Hepatocyte (in vitro differentiated cells): ENCODE measurements at regions not wholly inside any gene's neighbourhood (a gene's known extent, or its start where the extent isn't known, plus 50 kb on each side); places are given as distances from the start of the nearest gene placed in this dataset.

ENCODE experiments used
- DNase-seq: peaks from one replicate; pipeline ENCODE4 v3.0.0-alpha.2; 2016; ENCODE audit warnings: low spot score
- H2AFZ ChIP-seq: fragments of 200-600 bp; sonication (generic); 2 replicates; pipeline ENCODE4 v1.6.0; 2016; ENCODE audit warnings: antibody characterized with exemption, mild to moderate bottlenecking
- H3K27ac ChIP-seq: fragments of 200-600 bp; sonication (generic); 2 replicates; pipeline ENCODE4 v1.5.1; 2016; ENCODE audit warnings: mild to moderate bottlenecking
- H3K27me3 ChIP-seq: fragments of 200-600 bp; sonication (generic); 2 replicates; pipeline ENCODE4 v1.6.1; 2016
- H3K36me3 ChIP-seq: fragments of 200-600 bp; sonication (generic); replicated peaks from 2 replicates; pipeline ENCODE4 v1.5.1; 2016; ENCODE audit warnings: low read depth; ENCODE audit not compliant: insufficient read depth
- H3K4me1 ChIP-seq: fragments of 200-600 bp; sonication (generic); 2 replicates; pipeline ENCODE4 v1.5.1; 2016; ENCODE audit warnings: mild to moderate bottlenecking, moderate library complexity; ENCODE audit not compliant: insufficient read depth
- H3K4me2 ChIP-seq: fragments of 200-600 bp; sonication (generic); 2 replicates; pipeline ENCODE4 v1.6.0; 2016
- H3K4me3 ChIP-seq: fragments of 200-600 bp; sonication (generic); 2 replicates; pipeline ENCODE4 v1.5.1; 2016; ENCODE audit warnings: mild to moderate bottlenecking
- H3K79me2 ChIP-seq: fragments of 200-600 bp; sonication (generic); 2 replicates; pipeline ENCODE4 v1.6.0; 2017; ENCODE audit warnings: mild to moderate bottlenecking
- H3K9me2 ChIP-seq: fragments of 200-600 bp; sonication (generic); replicated peaks from 2 replicates; pipeline ENCODE4 v1.6.0; 2017; ENCODE audit warnings: mild to moderate bottlenecking; ENCODE audit not compliant: insufficient read depth
- H3K9me3 ChIP-seq: fragments of 200-600 bp; sonication (generic); 2 replicates; pipeline ENCODE4 v1.5.1; 2016; ENCODE audit warnings: low read depth, mild to moderate bottlenecking
- H4K20me1 ChIP-seq: fragments of 200-600 bp; sonication (generic); 2 replicates; pipeline ENCODE4 v1.6.0; 2016; ENCODE audit warnings: mild to moderate bottlenecking; ENCODE audit not compliant: insufficient read depth, poor library complexity, severe bottlenecking
- CTCF ChIP-seq: fragments of 200-600 bp; sonication (generic); IDR thresholded peaks from 2 replicates; pipeline ENCODE4 v1.5.1; 2016; ENCODE audit warnings: antibody characterized with exemption, mild to moderate bottlenecking; ENCODE audit not compliant: poor library complexity
- EZH2 ChIP-seq: fragments of 200-600 bp; sonication (generic); IDR thresholded peaks from 2 replicates; pipeline ENCODE4 v1.6.1; 2016; ENCODE audit warnings: antibody characterized with exemption, mild to moderate bottlenecking, borderline replicate concordance
- EZH2phosphoT487 ChIP-seq: fragments of 200-600 bp; sonication (generic); IDR thresholded peaks from one replicate; pipeline ENCODE4 v1.6.1; 2018; ENCODE audit warnings: antibody characterized with exemption, mild to moderate bottlenecking, low read depth, moderate library complexity; ENCODE audit not compliant: unreplicated experiment, severe bottlenecking
- WGBS: methylation state at CpG from one replicate; pipeline ENCODE4 v1.1.6; 2016; ENCODE audit warnings: low lambda C conversion rate; ENCODE audit errors: missing lambda C conversion rate; 5-methylcytosine and 5-hydroxymethylcytosine counted together

GRCh38 chr5:92003806-92004205 is 620.7 kb upstream of the ARRDC3 start:
- 42% methylated on average over 5 of the region's 5 CpGs for WGBS
- no peak overlapping the region for H3K4me3 ChIP-seq
- no peaks in the 10 kb centered on the region for H3K4me1 ChIP-seq
- no peak overlapping the region for H3K4me2 ChIP-seq
- H2AFZ ChIP-seq, result no peak overlapping the region
- no peak for DNase-seq
- H3K27ac ChIP-seq, result no peak overlapping the region
- no peaks in the 10 kb centered on the region for H4K20me1 ChIP-seq
- H3K9me3 ChIP-seq, result no peaks in the 10 kb centered on the region
- no peaks in the 10 kb centered on the region for H3K9me2 ChIP-seq
- H3K27me3 ChIP-seq, result no peaks in the 10 kb centered on the region
- TF ChIP-seq EZH2, result no peak
- TF ChIP-seq EZH2phosphoT487, result no peak
- no peak for TF ChIP-seq CTCF
- H3K36me3 ChIP-seq, result no peaks in the 10 kb centered on the region
- H3K79me2 ChIP-seq, result no peaks in the 10 kb centered on the region

DNA sequence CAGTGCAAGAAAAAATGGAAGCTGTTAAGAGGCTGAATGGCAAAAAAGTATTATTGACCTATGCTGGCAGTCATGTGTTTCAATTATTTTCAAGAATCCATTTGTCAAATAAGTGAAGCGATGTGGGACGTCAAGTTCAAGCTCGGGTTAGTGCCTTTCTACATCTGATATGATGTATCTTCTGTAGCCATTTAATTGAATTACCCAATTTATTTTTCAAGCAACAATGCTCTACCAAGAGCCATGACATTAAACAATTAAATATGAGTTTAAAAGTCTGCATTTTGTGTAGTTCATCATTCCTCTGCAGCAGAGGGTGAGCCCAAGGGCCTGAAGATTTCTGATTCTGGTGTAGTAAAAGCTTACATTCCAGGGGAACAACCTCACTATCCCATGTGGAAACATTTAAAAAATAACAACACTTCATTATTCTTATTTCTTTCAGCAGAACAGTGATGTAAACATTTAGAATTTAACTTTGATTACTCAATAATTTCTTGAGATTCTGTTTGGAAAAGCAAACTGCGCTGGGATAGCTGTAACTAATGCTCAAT is 619.7 kb upstream of the ARRDC3 start:
- Histone ChIP-seq H3K79me2 (no peaks in the 10 kb centered on the region), H2AFZ (no peak overlapping the region), H3K4me3 (no peak overlapping the region), H3K27me3 (no peaks in the 10 kb centered on the region), H3K4me2 (no peak overlapping the region), H4K20me1 (no peaks in the 10 kb centered on the region), H3K9me2 (no peaks in the 10 kb centered on the region), H3K27ac (no peak overlapping the region), H3K9me3 (no peaks in the 10 kb centered on the region), H3K36me3 (no peaks in the 10 kb centered on the region), H3K4me1 (no peaks in the 10 kb centered on the region)
- DNase-seq, result no peak
- TF ChIP-seq CTCF, result no peak
- TF ChIP-seq EZH2phosphoT487, result no peak
- TF ChIP-seq EZH2, result no peak
- WGBS, result 73% methylated on average over 4 of the region's 4 CpGs

DNA sequence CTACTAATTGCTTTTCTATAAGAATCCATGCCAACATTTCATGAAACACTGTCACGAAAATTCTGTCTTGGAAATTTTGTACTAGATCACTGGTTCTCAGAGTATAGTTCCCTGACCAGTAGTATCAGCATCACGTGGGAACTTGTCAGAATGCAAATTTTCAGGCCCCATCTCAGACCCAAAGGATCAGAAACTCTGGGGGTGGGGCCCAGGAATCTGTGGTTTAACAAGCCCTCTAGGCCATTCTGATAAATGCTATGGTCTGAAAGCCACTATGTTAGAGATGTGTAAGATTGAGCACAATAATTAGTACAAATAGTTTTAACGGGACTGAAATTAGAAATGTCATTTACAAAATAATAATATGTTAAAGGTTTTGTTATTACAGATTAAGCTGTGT is 615.7 kb upstream of the ARRDC3 start:
- H3K4me3 ChIP-seq, result no peak overlapping the region
- no peaks in the 10 kb centered on the region for H3K9me2 ChIP-seq
- no peak overlapping the region for H2AFZ ChIP-seq
- H3K4me2 ChIP-seq, result no peak overlapping the region
- no peak for TF ChIP-seq EZH2phosphoT487
- no peak for TF ChIP-seq CTCF
- no peak overlapping the region for H3K27ac ChIP-seq
- H3K4me1 ChIP-seq, result no peaks in the 10 kb centered on the region
- no peaks in the 10 kb centered on the region for H3K36me3 ChIP-seq
- 66% methylated on average over 3 of the region's 3 CpGs for WGBS
- H3K27me3 ChIP-seq, result no peaks in the 10 kb centered on the region
- H3K79me2 ChIP-seq, result no peaks in the 10 kb centered on the region
- no peaks in the 10 kb centered on the region for H4K20me1 ChIP-seq
- DNase-seq, result no peak
- H3K9me3 ChIP-seq, result no peaks in the 10 kb centered on the region

DNA sequence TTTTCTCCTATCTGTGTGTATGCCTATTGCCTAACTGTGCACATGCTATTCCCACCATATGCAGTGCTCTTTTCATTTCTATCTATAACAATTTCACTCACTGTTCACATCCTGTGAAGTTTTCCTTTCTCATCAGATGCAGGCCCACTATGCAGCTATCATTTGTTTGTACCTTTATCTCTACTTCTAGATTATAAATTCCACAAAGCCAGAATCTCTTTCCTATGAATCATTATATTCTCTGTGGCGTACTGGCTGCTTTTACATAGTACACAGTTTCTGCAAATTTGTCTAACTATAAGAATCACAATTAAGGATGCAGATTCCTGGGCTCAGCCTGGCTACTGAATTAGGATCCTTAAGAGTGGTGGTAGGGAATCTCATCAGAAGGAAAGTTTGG is 600.8 kb upstream of the ARRDC3 start:
- no peaks in the 10 kb centered on the region for H4K20me1 ChIP-seq
- H3K9me3 ChIP-seq, result no peaks in the 10 kb centered on the region
- no peak for TF ChIP-seq CTCF
- H3K9me2 ChIP-seq, result no peaks in the 10 kb centered on the region
- H3K79me2 ChIP-seq, result no peaks in the 10 kb centered on the region
- WGBS, result 77% methylated on average over 1 of the region's 1 CpG
- no peak for DNase-seq
- H3K36me3 ChIP-seq, result no peaks in the 10 kb centered on the region
- H3K27me3 ChIP-seq, result no peaks in the 10 kb centered on the region
- no peak overlapping the region for H3K4me2 ChIP-seq
- no peak overlapping the region for H3K27ac ChIP-seq
- H2AFZ ChIP-seq, result no peak overlapping the region
- H3K4me1 ChIP-seq, result no peaks in the 10 kb centered on the region
- no peak overlapping the region for H3K4me3 ChIP-seq
